Right ventricle myocardium superior (tissue), 1 donor: ENCODE measurements at regions not wholly inside any gene's neighbourhood (a gene's known extent, or its start where the extent isn't known, plus 50 kb on each side); places are given as distances from the start of the nearest gene placed in this dataset.
"Not testable (repeated sequence)": the region's sequence is repeated elsewhere in the genome, so short reads cannot be mapped to it uniquely, and the experiment has no call there.

Source experiments
- ATAC-seq: fragments of 200-7000 bp; cut with Tn5 transposase; one replicate; pipeline ENCODE4 v1.9.1; 2020; ENCODE audit warnings: mild to moderate bottlenecking; ENCODE audit not compliant: poor library complexity
- DNase-seq: peaks from one replicate; pipeline ENCODE4 v3.0.0-alpha.2; 2020
- intact Hi-C: fragments of 100-400 bp; cut with DNase I; formaldehyde crosslinking; loops from one replicate; pipeline ENCODE4 v1.11.2; 2022
- donor health status: DM: no; HTN: yes; CAD: no; lungs with severe emphysema.

DNA sequence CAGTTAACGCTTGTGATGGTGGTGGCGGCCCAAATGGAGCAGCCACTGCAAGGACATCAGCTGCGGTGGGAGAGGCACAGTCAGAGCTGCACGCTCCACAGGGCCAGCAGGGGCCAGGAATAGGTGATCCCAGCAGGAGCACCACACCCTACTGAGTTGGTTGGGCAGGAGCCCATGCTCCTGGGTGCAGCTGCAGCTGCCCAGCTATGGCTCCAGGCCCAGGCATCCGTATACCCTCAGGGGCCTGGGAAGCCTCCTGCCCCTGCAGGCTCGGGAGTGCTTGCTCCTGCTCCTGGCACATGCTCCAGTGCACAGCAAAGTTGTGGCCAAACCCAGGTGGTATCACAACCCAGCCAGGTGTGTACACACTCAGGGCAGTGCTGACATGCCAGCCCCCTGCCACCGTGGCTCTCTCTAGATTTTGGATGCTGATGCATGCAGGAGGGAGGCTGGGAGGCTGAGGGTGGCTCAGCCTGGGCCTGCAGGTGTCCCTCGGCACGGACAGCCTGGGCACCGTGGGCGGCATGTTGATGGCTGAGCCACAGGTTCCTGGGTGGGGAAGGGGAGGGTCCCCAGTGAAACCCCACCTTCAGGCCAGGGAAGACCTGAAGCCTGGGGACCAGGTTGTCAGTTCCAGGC is 150.2 kb downstream of the CXXC4 start:
- intact Hi-C loops = no loop called here
- DNase-seq (no peak), ATAC-seq (no peak)

DNA sequence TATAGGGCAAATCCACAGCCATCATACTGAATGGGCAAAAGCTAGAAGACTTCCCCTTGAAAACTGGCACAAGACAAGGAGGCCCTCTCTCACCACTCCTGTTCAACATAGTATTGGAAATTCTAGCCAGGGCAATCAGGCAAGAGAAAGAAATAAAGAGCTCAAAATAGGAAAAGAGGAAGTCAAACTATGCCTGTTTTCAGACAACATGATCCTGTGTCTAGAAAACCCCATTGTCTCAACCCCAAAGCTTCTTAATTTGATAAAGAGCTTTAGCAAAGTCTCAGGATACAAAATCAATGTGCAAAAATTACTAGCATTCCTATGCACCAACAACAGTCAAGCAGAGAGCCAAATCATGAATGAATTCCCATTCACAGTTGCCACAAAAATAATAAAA is 160.3 kb downstream of the CXXC4 start:
- DNase-seq (no peak), ATAC-seq (no peak)
- intact Hi-C loops = no loop called here

DNA sequence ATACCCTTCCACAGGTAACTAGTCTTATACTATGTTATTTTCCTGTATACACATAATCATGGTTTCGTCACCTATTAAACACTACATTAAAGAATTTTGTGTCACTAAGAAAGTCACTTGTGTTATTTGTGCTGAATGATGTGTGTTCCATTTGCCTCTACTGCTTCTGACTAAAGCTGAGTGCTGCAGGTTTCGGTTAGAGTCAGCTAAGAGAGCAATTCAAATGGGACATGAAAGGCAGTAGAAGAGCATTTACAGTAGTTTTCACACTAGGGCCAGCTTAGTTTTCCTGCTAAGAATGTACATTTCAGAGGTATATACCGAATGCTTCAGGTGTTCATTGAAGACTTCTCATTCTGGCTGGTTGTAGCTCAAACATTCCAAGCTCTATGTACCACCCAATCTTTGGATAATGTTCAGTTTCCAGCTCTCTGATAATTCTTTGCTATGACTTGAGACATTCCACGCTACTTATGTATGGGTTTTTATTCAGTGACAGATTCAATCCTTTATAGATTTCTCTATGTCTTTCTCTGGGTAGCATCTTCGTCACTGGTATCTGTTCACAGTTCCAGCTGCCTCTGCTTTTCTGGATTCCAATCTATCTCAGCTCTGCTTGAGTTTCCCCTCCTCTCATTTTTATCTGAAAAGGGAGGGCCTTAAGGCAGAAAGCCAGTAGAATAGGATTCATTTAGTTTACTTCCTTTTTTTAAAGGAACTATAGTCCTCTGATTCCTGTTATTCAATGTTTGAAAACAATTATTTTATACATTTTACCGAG is 164.4 kb downstream of the CXXC4 start:
- intact Hi-C loops = no loop called here
- DNase-seq (no peak), ATAC-seq (no peak)

DNA sequence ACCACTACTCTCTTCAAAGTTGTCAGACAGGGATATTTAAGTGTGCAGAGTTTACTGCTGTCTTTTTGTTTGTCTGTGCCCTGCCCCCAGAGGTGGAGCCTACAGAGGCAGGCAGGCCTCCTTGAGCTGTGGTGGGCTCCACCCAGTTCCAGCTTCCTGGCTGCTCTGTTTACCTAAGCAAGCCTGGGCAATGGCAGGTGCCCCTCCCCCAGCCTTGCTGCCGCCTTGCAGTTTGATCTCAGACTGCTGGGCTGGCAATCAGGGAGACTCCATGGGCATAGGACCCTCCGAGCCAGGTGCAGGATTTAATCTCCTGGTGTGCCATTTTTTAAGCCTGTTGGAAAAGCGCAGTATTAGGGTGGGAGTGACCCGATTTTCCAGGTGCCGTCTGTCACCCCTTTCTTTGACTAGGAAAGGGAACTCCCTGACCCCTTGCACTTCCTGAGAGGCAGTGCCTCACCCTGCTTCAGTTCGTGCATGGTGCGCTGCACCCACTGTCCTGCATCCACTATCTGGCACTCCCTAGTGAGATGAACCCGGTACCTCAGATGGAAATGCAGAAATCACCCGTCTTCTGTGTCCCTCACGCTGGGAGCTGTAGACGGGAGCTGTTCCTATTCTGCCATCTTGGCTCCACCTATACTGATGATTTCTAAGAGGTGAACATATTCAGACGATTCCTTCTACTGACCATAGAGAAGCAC is 167.6 kb downstream of the CXXC4 start:
- DNase-seq, intact Hi-C loops, ATAC-seq: not testable (repeated sequence)

DNA sequence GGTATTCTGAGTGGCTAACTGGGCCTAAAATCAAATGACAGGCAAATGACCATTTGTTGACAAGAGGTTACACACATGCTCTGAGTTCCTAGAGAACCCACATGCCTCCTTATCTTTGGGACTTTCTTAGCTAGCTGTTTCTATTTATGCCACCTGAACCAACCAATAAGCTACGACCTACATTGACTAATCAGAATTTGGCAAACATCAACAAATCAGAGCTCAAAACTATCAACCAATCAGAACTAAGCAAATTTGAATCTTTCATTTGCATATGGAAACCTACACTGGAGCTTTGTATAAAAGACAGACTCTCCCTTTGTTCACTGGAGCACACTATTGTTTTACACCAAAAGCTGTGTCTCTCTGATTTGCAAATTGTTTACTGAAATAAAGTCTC is 192.0 kb downstream of the CXXC4 start:
- ATAC-seq (no peak), DNase-seq (no peak)
- intact Hi-C loops = no loop called here

DNA sequence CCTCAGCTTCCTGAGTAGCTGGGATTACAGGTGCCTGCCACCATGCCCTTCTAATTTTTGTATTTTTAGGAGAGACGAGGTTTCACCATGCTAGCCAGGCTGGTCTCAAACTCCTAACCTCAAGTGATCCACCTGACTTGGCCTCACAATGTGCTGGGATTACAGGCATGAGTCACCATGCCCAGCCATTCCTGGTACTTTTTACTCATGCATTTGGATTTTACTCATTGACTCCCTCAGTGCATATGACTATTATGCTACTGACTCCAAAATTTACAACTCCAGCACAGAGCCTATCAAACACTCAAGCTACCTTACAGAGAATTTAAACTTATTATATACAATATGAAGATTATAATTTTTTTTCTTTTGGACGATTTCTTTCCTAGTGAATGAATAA is 199.9 kb downstream of the CXXC4 start:
- ATAC-seq (no peak), DNase-seq (no peak)
- intact Hi-C loops = no loop called here

DNA sequence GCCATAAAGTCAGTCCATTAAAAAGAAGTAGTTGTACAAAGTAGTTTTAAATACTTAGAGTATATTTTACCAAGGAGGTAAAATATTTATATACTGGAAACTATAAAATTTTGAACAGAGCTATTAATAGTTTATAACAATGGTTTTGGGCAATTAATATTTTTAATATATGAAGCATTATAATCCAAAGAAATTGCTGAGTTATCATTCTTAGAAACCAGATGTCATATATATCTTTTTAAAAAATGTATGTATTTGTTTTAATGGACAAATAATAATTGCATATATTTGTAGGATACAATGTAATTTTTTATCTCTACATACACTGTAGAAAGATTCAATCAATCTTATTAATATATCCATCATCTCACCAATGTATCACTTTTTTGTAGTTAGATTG is 207.8 kb downstream of the CXXC4 start:
- ATAC-seq = no peak
- intact Hi-C loops = no loop called here
- DNase-seq = no peak

DNA sequence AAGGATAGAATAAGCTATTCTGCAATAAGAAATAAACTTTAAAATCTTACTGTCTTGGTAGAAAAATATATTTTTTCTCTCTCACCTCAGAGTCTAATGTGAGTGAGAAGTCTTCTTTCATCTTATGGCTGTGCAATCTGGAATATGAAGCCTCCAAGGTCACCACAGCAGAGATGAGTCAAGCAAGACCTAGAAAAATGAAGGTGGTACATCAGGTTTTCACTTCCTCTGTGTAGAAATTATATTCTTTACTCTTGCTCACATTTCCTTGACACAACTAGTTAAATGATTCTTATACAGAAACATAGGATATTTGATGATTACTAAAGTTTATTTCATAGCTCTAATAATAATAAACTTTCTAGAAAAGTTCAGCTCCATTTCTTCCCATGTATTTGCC is 211.4 kb downstream of the CXXC4 start:
- ATAC-seq (no peak), DNase-seq (no peak)
- intact Hi-C loops = no loop called here

DNA sequence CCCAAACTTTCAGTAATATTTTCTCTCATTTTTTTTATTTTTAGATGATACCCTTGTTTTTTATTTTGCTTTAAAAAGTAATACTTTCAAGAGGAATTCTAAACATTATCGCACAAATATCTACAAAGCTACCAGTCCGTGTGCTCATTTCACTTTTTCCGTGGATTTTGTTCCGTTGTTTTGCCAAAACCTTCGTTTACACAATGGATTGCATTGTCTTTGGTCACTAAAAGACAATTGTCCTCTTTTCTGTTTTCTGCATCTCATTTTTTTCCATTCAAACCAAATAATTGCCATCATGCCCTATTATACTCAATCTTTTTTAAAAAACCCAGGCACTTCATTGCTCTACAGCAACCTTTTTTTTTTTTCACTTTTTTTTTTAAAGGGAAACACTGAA is 214.9 kb downstream of the CXXC4 start:
- DNase-seq = no peak
- ATAC-seq = no peak
- intact Hi-C loops = no loop called here

DNA sequence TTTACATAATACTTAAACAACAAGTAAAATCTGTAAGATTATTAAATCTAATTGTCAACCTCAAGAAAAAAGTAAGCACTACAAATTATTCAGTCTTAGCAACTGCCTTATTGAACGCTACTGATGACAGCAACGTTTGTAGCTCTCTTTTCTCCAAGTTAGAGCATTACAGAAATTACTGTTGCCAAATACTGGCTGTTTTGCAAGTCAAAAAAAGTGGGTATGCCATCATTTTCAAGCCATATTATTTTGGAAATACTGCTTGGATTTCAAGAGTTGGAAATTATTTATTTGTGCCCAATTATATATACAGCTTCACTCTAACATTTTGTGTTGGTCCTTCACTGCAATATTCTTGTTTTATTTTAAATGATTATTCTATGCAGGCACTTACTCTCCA is 221.7 kb downstream of the CXXC4 start:
- ATAC-seq = no peak
- no peak for DNase-seq
- intact Hi-C loops = no loop called here

DNA sequence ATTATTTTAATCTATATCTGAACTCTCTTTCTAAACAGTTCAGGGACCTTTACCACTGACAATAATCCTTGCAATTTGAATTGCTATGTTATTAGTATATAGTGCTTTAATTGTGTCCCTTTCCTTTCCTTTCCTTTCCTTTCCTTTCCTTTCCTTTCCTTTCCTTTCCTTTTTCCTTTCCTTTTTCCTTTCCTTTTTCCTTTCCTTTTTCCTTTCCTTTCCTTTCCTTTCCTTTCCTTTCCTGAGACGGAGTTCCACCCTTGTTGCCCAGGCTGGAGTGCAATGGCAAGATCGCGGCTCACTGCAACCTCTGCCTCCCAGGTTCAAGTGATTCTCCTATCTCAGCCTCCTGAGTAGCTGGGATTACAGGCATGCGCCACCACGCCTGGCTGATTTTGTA is 225.1 kb downstream of the CXXC4 start:
- DNase-seq, intact Hi-C loops, ATAC-seq: not testable (repeated sequence)

DNA sequence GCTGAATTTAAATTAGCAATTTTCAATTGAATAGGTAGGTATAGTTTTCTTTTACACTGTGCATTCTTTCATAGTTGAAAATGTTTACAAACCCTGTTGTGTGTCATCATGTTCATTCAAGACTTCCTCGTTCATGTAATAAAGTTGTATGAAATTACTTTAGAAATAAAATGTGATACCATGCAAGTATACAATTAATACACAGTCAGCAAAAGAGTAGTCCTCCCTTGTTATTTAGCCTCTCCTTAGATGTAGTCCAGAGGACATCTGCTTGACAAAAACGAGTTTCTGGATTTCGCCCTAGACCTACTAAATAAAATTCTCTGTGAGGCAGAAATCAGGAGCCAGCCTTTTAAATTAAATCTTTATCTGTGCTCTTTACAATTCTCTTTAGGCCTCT is 231.6 kb downstream of the CXXC4 start:
- intact Hi-C loops = no loop called here
- DNase-seq = no peak
- ATAC-seq = no peak

DNA sequence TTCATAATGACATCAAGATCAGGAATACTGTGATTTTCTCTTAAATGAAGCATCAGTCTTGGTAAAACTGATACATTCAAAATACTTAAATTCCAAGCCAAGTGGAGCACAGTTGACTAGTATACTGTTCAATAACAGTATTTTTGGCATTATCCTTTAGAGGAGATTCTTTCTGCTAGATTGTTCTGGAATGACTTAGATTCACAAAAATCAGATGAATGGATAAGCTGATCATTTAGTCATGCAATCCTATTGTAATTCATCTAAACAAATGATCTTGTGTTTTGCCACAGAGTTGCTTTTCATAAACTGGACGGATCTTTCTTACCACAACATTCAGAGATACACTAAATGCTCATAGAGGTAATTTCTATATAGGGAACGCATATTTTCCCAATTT is 232.0 kb downstream of the CXXC4 start:
- intact Hi-C loops = no loop called here
- ATAC-seq (no peak), DNase-seq (no peak)

DNA sequence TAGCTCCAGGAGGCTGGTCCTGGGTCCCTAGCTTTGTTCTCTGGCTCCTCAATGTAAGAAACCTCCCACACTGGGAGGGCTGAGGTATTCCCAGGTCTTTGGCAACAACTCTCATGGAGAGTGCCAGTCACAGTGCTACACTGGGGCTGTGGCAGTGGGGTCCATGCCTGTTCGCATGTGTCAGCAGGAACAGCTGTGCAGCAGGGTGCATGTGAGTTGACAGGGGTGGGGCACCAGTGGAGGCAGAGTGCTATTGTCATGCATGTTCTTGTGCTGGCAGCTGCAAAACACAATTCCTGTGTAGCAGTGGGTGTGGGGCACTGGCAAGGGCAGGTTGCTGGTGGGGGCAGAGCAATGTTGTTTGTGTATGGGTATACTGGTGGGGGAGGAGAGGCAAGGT is 246.0 kb downstream of the CXXC4 start:
- intact Hi-C loops = no loop called here
- no peak for DNase-seq

DNA sequence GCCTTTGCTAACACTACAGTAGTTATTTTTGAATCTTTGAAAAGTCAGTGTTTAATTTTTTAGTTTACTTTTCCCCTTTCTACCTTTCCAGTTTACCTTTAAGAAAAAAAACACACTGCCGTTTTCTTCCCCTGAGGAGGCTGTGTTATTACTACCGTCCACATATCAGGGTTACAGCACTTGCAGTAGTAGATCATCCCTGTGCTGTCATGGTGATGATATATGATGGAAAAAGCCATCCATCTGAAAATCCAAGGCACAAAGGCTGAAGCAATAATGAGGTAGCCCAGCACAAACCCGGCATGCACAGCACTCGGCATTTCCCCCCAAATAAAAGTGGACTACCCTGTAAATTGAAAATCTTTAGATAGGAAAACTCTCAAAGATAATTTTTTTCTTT is 258.7 kb downstream of the CXXC4 start:
- no peak for DNase-seq
- ATAC-seq = no peak
- intact Hi-C loops = no loop called here

More for the DNA sequence above, 246.0 kb downstream of the CXXC4 start:
- no peak for ATAC-seq

DNA sequence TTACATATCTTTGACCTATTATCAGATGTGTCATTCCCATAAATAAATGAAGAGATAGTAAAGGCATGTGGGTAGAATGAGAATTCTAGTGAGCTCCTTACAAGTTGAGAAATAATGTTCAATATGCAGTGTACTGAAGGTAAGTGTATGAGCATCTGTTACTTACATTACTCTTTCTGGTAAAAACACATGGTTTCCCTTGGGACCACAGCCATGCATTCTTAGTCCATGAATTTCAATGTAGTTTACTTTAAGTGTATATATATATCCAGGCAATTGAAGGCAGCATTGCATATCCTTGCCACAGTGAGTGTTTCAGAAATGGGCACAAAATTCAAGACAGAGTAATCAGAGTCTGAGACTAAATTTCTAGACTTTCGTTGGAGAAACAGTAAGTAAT is 277.2 kb downstream of the CXXC4 start:
- no peak for ATAC-seq
- intact Hi-C loops = no loop called here
- DNase-seq = no peak

DNA sequence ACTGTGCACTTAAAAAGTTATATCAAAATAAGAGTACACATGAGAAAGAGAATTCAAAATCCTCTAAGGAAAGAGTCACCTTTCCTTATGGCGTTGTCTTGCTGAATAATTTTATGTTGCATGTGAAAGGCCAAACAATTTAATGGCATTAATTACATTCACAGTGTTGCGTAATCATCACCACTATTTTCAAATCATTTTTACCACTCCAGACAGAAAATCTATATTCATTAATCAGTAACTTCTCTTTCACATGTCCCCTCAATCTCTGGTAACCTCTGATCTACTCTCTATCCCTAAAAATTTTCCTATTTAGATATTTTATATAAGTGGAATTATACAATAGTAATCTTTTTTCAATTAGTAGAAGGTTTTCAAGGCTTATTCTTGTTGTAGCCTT is 283.0 kb downstream of the CXXC4 start:
- DNase-seq (no peak), ATAC-seq (no peak)
- intact Hi-C loops = no loop called here

DNA sequence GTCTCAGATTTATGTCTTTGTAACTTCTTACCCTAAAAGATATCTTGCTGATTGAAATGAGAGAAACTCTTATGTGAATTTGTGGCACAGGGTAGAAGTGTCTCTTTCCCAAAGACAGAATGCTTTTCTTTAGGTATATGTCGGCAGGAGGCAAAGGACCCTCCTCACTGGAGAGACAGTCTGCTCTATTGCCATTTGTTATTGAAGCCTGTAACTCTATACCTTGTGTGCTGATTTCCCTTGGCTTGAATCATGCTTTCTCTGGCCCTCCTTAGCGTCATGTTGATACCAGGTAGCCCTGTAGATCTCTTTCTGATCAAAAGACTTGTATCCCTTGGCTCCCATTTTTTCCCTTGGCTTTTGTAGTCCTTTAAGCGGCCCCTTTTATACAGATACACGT is 284.3 kb downstream of the CXXC4 start:
- DNase-seq (no peak), ATAC-seq (no peak)
- intact Hi-C loops = no loop called here

DNA sequence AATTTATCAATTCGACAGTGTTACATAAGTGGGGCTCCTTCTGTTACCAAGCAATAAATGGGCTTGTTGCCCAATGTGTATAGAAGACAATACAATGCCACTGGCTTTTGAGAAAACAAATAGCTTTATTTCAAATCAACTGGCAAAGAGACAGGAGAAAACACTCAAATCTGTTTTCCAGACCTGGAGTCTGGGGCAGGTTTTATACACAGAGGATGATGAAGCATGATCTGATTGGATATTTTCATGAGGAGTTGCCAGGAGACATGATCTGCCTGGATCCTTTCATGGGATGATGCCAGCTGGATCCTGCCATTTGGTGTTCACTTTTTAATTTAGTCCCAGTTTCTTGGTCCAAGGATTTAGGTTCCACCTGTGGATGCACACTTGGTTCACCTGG is 287.9 kb downstream of the CXXC4 start:
- DNase-seq = no peak
- ATAC-seq = no peak
- intact Hi-C loops = no loop called here

DNA sequence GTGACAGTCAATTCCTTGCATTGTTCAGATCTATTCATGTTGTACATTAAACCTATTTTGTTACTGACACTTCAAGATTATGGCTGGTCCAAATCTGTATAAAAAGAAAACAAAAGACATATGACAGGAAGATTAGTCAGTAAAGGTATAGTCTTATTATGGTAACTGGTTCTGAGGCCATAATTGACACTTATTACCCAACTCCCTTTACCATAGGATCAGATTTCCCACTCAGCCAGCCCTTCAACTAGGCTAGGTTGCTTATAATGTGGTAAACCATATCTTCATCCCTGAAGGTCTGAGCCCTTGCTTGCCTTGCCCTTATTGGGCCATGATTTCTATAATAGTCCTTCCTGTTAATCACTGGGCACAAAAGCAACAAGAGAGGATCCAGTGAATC is 289.6 kb downstream of the CXXC4 start:
- DNase-seq = no peak
- intact Hi-C loops = no loop called here
- no peak for ATAC-seq
